PC-3 (cell line): ENCODE measurements at regions not wholly inside any gene's neighbourhood (a gene's known extent, or its start where the extent isn't known, plus 50 kb on each side); places are given as distances from the start of the nearest gene placed in this dataset.

ENCODE experiments used
- CTCF ChIP-seq: fragments of 300-600 bp; sonication (generic); conservative IDR thresholded peaks from 2 replicates; pipeline ENCODE4 v1.5.1; 2017; ENCODE audit warnings: antibody characterized with exemption, low read depth, mild to moderate bottlenecking, low read length
- EZH2 ChIP-seq: fragments of 300-600 bp; sonication (generic); IDR thresholded peaks from one replicate; pipeline ENCODE4 v1.6.1; 2017; ENCODE audit warnings: antibody characterized with exemption, mild to moderate bottlenecking, low read length; ENCODE audit not compliant: unreplicated experiment
- EZH2phosphoT487 ChIP-seq: fragments of 300-600 bp; sonication (generic); IDR thresholded peaks from 2 replicates; pipeline ENCODE4 v1.6.1; 2018; ENCODE audit warnings: mild to moderate bottlenecking, antibody characterized with exemption, low read length, borderline replicate concordance

GRCh38 chr20:18906046-18906445 is 92.5 kb downstream of the SCP2D1 start:
- TF ChIP-seq CTCF (no peak), EZH2 (no peak), EZH2phosphoT487 (no peak)
